HG02610 (cell line): ENCODE measurements at regions not wholly inside any gene's neighbourhood (a gene's known extent, or its start where the extent isn't known, plus 50 kb on each side); places are given as distances from the start of the nearest gene placed in this dataset.

ENCODE experiments used
- ATAC-seq: cut with Tn5 transposase; IDR thresholded peaks from one replicate; pipeline ENCODE4 v1.9.1; 2021; ENCODE audit warnings: mild to moderate bottlenecking, moderate library complexity; ENCODE audit not compliant: unreplicated experiment

GRCh38 chr3:181457190-181457589, 254.5 kb upstream of the SOX2 start:
- ATAC-seq: no peak

- no peak for ATAC-seq
These were observed 256.4 kb upstream of the SOX2 start for GRCh38 chr3:181455276-181455675.

GRCh38 chr3:181454451-181455027, 257.2 kb upstream of the SOX2 start:
- ATAC-seq: no peak

GRCh38 chr3:181446741-181447140, 265.0 kb upstream of the SOX2 start:
- ATAC-seq: no peak

- no peak for ATAC-seq
These were observed 269.7 kb upstream of the SOX2 start for GRCh38 chr3:181442066-181442465.

GRCh38 chr3:181432992-181433391, 278.7 kb upstream of the SOX2 start:
- ATAC-seq: no peak

GRCh38 chr3:181431748-181432147, 280.0 kb upstream of the SOX2 start:
- ATAC-seq: no peak

- ATAC-seq: no peak
These were observed 286.7 kb upstream of the SOX2 start for GRCh38 chr3:181425074-181425473.

GRCh38 chr3:181418233-181418632, 293.5 kb upstream of the SOX2 start:
- no peak for ATAC-seq

GRCh38 chr3:181417748-181418147, 294.0 kb upstream of the SOX2 start:
- no peak for ATAC-seq

GRCh38 chr3:181410870-181411269, 300.9 kb upstream of the SOX2 start:
- no peak for ATAC-seq

GRCh38 chr3:181403876-181404660, 307.7 kb upstream of the SOX2 start:
- ATAC-seq: no peak

- no peak for ATAC-seq
These were observed 309.4 kb upstream of the SOX2 start for GRCh38 chr3:181402347-181402746.

GRCh38 chr3:181384970-181385369, 326.8 kb upstream of the SOX2 start:
- ATAC-seq: no peak

- ATAC-seq: no peak
These were observed 328.0 kb upstream of the SOX2 start for GRCh38 chr3:181383760-181384159.

- ATAC-seq: no peak
These were observed 328.5 kb upstream of the SOX2 start for GRCh38 chr3:181383201-181383600.

GRCh38 chr3:181382656-181383055, 329.1 kb upstream of the SOX2 start:
- no peak for ATAC-seq

- ATAC-seq: no peak
These were observed 332.4 kb upstream of the SOX2 start for GRCh38 chr3:181379278-181379677.

GRCh38 chr3:181369637-181370036, 342.1 kb upstream of the SOX2 start:
- ATAC-seq: no peak

GRCh38 chr3:181363231-181363630, 348.5 kb upstream of the SOX2 start:
- no peak for ATAC-seq

- ATAC-seq: no peak
These were observed 349.3 kb upstream of the SOX2 start for GRCh38 chr3:181362378-181362777.

GRCh38 chr3:181358562-181358961, 353.2 kb upstream of the SOX2 start:
- ATAC-seq: peak; percentile 87

- no peak for ATAC-seq
These were observed 353.7 kb upstream of the SOX2 start for GRCh38 chr3:181358060-181358459.
